Globus pallidus (tissue), 1 donor: ENCODE measurements at regions not wholly inside any gene's neighbourhood (a gene's known extent, or its start where the extent isn't known, plus 50 kb on each side); places are given as distances from the start of the nearest gene placed in this dataset.
"Not testable (repeated sequence)": the region's sequence is repeated elsewhere in the genome, so short reads cannot be mapped to it uniquely, and the experiment has no call there.

ENCODE experiments used
- DNase-seq: peaks from one replicate; pipeline ENCODE4 v3.0.0-alpha.2; 2015; ENCODE audit warnings: low spot score

DNA sequence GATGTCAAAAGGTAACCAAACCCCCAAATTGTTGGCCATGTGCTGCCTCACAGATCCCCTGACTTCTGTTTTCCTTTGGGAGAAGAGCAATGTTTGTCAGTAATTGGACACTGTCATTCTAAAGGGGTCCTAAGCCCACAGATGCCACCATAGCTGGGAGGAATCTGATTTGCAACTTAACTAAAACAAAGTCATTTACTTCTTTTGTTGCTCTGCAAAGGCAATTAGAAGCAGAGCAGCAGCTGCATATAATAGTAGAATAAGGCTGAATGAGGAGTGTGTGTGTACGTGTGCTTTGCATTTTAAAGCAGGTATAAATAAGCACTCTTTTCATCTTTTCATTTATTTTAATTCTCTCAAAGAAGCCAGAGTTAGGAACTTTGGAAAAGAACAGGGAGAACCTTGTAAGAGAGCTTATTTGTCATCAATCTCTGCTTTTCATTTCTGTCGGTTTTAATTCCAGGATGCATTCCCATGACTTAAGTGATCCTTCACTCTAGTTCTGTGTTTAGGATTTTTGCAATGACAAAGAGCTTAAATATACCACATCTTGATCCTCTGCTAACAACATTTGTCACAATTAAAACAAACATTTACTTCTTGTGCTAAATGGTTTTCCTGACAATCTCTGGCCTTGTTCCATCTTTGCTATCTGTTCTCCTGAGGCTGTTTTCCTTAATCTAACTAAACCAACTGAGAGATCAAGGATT lies 530.2 kb upstream of the CBLB start:
- DNase-seq: peak; percentile 9

DNA sequence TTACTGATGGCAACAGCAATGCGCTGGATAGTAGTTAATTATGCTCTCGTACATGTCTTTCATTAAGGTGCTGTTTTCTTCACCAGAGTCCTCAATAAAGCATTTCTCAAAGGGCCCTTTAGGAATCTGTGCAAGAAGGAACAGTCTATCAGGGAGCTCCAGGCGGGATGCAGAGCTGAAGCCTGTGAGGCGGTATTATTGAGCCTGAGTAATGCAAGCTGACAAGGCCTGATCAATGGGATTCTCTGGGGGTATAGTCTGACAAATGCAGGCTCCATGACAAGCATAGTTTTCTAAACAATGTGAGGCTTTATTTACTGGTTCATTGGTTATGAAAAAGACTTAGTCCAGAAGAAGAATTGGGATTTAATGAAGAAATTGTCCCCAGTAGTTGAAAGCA lies 530.9 kb upstream of the CBLB start:
- DNase-seq: peak; percentile 12

DNA sequence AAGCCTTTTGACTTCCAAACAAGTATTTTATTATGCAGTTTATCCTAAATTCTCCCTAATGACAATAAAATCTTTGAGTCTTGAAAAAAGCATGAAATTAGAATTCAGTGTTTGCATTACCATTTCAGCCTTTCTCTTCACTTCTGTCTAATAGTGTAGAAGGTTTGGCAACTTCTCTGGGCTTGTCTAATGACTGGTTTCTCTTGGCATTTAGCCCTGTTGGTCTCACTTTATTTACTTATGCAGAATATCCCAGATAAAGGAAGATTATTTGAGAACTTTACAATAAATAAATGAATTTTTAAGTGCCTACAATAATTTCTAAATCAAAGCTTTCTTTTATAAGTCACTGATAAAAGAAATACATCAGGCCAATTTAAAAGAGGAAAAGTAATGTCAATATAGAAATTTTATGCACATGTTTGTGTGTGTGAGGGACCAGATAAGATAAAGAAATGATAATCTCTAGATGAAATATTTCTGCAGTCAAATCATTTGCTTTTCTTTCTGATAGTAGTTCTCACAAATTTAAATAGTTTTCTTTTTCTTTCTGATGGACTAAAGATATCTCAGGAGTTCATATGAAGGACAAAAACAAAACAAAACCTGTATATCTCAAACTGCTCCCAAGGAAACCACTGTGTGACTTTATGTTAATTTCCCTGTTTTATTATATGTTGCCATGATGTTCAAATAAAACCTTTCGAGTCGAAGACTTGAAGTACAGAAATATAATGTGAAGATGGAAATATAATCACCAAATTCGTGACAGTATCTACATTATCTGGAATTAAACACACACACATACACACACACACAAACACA lies 533.1 kb upstream of the CBLB start:
- DNase-seq: peak; percentile 7

DNA sequence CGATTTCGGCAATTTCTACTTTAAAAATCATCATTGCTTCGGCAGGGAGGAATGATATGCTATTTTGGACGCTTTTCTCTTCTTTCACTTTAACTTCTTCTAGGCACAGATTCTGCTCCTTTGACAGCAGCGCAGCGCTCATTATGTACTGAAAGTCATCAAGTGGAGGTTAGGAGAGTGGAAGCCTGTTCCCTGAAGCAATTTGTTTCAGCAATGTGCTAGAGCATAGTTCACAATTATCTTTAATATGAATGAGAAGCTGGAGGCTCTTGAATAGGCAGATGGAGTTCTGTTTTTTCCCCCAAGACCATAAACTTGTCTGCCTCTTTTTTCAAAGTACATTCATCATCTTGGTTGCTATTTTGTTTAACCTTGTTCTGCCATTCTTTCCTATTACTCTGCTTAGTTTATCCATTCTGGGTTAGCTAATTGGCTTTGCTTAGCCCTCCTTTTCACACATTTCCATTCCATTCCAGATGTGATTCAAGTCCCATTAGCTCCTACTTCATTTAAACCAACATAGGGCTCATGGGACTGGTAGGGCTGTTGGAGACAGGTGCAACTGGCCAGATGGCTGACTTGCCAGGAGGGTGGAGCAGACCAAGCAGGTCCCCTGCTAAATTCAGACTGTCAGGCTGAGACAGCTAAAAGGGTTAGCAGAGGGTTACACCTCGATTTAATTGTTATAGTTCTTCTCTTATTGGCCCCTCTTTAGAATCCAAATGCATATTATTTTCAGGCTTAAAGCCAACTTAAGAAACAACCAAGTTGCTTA lies 534.7 kb upstream of the CBLB start:
- DNase-seq: no peak

DNA sequence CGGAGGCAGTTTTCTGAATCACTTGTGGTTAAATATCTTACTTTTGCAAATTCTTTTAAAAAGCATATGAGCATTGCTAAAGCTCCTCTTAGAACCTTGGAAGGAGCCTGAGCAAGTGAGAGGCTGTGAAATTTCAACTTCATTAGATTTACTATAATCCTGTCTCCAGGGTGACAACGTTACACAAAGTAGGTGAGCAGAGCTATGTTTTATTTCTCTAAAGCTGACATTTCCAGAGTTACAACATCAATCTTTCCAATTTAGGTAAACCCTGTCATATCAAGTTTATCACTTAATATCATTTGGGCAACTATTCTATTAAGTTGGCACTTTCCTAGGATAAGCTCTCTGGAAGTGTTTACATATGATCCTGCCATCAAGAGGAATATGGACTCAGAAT lies 544.9 kb upstream of the CBLB start:
- DNase-seq: no peak

DNA sequence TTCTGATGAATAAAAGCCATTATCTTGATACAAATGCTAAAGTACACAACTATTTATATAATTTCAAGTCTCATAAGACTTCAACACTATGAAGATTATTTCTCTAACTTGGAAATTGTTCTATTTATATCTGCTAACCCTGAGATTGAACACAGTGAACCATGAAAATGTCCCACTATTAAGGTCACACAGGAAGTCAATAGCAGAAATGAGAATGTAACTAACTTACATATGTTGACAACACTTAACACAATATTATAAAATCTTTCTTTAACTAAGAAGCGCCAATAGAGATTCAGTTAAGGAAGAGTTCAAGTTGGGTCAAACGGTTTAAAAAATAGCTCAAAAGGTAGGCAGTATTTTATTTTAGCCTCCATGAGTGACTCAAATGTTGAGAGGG lies 551.8 kb upstream of the CBLB start:
- no peak for DNase-seq

DNA sequence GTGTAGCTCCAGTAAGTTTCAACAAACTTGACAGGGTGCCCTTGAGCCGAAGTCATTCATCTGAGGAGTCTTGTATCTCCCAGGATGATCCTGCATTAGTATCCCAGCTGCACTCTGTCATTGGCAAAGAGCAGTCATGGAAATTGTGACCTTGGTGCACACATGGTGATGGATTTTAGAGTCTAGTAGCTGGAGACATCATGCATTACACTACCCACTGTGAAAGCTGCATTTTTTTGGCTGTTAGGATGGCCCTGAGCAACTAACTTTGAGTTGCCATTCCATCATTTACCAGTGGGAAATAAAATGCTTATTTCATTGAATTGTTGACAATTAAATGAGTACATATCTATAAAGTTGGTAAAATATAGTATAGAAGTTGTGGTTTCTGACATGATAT lies 552.6 kb upstream of the CBLB start:
- no peak for DNase-seq

DNA sequence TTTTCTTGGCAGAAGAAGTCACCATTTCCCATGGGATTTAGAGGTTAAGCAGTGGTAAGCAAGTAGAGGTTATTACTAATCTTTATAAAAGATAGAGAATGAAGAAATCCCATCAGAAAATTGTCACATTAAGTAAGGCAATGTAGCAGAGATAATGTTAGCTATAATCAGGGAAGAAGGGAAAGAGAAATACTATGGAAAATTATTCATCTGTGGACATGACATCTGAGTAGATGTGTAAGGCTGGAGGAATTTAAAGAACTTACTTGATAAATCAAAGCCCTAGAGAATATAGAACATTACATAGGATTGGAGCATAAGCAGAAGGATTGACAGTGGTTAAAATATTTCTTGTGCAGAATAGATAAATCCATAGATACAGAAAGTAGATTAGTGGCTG lies 553.1 kb upstream of the CBLB start:
- DNase-seq: no peak

DNA sequence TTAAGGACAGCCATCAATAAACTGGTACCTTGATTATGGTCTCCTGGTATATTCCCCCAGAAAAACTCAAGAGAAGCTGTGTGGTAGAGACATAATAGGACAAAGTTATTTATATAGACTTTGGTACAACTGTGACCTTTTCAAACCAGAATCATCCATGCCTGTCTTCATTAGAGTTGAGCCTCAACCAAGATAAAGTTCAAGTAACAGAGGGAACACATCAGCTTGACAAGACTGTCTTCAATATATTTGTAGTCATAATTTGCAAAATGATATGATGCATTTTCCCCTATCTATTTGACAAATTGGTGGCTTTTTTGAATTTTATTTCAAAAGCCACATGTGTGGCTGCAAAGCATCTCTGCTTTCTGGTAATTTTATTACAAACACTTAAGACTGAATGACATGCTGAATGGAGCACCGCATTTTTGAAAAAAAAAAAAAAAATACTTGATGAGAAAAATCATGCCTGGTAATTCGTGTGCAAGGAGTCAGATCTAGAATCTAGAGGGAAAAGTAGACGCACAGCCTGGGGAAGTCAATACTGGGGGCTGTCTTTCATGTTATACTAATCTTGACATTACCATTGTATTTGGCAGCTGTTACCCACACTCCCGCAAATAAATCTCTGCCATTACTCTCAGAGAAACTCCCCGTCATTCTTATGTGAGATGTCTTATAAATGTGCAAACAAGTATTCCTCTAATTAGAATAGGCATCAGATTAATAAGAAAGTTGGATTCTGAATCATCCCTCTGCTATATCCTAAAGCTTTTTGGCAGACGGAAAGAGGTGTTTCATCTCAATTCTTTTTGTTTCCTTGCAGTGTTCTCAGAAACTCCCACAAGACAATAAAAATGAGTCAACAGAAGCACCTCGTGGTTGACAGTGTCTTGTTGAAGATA lies 554.8 kb upstream of the CBLB start:
- no peak for DNase-seq

DNA sequence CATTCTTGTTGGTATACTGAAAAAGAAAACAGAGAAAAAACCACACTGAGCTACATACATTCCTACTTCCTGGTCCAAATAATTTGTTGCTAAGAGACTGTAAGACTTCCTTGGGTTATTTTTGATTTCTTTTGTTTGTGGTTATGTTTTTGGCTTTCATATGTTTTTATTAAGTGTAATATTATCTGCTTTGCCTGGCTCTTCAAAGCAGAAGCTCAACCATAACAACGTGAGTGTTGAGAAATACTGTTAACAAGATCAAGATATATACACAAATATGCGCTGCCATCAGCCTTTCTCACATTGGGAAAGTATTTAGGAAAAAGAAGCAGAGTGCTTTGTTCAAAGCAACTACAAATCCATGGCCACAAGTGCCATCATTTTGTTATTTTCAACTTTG lies 556.2 kb upstream of the CBLB start:
- DNase-seq: no peak

DNA sequence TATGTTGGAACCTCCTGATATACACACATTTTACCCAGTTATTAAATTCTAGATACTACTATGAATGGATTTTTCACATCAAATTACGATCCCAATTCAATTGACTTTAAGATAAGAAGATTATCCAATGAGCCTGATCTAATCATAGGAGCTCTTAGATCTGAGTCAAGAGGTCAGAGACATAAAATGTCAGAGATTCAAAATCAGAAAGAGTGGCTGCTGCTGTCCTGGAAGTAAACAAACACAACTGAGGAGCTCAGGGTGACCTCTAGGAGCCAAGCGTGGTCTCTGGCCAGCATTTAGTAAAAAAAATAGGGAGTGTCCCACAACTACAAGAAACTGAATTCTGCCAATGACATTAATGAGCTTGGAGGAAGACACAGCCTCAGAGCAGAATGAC lies 557.1 kb upstream of the CBLB start:
- DNase-seq: no peak

DNA sequence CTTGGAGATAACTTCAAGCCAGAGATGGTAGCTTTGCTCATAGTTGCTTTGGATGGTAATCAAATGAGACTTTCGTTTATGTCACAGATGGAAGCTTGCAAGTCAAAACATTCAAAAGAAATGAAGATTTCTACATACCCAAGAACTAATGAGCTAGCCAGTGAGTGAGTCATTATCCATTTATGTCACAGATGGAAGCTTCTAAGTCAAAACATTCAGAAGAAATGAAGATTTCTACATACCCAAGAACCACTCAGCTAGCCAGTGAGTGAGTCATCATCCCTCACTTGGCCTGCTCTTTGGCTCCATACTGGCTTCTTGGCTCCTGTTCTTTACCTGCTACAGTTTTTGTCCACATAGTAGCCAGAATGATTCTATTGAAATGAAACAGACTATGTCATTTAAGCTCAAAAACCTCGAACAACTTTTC lies 559.8 kb upstream of the CBLB start:
- no peak for DNase-seq

DNA sequence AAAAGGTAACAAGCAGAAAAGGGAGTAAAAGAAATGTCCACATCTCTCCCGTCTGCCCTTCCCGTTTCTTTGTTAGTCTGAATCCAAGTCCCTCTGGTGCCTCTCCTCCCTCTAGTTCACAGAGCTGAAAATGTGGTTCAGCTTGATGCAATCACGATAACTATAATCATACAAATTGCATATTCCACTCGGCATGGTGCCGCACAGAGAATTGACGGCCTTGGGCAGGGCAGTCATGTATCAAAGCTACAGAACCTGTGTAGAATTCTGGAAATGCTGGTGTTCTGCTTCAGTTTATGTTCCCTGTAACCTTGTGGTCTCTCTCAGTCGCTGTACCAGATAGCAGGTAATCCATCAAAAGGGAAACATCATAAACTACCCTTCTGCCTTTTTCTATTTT lies 562.9 kb upstream of the CBLB start:
- DNase-seq: no peak

DNA sequence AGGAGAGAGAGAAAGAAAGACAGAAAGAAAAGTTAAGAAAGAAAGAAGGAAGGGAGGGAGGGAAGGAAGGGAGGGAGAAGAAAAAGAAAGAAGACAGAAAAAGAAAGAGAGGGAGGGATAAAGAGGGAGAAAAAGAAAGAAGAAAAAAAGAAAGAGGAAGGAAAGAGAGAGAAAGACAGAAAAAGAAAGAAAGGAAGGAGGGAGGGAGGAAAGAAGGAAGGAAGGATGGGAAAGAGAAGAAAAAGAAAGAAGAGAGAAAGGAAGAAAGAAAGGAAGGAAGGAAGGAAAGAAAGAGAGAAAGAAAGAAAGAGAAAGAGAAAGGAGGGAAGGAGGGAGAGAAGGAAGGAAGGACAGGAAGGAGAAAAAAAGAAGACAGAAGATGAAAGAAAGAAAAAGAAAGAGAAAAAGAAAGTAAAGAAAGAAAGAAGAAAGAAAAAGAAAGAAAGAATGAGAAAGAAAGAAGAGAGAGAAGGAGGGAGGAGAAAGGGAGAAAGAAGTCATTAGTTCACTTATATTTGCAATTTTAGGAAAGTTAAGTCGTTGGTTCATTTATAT lies 567.2 kb upstream of the CBLB start:
- no peak for DNase-seq

DNA sequence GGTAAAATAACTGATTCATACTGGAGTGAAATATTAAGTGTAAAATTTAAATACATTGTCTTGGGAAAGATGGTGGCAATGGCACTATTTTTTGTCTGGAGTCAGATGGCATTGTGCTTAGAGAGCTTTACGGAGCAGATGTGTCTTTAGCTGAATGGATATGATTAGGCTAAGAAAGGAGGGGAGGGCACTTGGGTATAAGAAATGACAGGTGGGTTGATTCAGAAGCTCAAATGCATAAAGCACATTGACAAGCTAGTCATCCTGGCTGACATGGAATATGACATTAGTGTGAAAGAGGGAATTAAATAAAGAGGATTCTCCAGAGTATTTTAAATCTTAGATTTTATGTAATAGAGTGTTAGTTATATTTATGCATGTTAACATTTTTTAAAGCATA lies 570.1 kb upstream of the CBLB start:
- DNase-seq: no peak

DNA sequence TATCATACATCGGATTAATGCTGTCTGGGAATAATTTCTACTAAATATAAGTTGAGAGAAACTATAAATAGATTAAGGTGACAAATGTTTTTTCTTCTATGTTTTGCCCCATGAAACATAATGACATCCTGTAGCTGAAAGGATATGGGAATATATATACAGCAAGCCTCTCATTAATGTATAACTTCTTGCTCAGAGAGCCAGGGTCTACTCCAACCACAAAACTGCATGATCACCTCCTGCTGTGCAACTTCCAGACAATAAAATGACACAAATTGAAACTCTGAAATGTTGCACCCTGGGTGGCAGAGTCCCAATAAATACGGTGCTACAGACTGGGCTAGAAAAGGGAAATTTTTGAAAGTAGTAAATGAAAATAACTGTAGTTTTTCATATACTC lies 571.9 kb upstream of the CBLB start:
- no peak for DNase-seq

DNA sequence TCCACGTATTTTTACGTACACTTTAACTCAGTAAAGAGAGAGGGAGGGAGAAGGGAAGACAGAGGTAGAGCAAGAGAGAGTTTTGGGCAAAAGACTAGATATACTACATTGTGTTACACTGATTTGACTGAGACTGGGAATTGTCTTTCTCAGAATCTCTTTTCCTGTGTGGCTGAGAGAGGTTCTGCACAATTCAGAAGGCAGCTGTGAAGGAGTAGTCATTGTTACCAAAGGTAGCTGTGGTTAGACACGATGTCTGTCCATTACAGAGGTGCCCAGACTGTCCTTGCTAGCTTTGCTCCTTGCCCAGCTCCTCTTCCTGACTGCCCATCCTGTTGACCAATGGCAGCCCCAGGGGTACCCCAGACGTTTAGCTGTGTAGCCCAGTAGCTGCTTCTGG lies 577.5 kb upstream of the CBLB start:
- DNase-seq: no peak

DNA sequence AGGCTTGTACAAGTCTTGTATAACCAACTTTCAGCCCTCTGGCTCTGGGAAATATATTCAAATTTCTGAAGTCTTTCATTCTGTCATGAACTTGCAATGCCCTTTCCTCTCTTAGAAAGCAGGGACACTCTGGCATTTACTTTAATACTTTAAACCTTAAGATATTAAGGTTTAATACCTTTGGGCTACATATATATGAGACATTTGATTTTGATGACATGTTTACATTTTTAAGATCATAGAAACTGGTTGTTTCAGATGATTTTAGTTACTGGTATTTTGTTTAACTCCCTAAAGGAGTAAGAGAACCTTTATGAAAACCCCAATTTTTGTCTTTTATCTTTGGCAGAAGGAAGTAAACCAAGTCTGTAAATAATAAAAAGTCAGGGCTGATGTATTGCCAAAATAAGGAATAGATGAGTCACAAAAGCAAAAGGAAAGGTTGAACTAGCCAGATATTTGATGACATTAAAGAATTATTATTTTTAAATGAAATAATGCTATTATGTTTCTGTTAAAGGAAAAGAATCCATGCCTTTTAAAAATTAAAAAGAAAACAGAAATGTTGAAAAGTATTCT lies 579.0 kb upstream of the CBLB start:
- no peak for DNase-seq

DNA sequence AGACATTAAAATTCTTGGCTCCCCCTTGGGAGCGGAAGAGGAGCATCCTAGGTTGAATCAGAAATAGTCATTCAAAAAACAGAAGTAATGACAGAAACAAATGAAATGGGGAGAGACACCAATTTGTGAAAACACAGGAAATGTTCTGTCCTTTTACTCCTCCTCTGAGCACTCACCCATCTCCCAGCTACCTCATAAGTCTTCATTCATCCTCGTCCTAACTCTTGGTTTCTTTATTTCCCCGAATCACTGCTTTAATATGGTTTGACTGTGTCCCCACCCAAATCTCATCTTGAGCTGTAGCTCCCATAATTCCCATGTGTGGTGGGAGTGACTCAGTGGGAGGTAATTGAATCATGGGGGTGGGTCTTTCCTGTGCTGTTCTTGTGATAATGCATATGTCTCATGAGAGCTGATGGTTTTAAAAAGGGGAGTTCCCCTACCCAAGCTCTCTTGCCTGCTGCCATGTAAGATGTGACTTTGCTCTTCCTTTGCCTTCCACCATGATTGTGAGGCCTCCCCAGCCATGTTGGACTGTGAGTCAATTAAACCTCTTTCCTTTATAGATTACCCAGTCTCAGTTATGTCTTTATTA lies 579.7 kb upstream of the CBLB start:
- not testable (repeated sequence) for DNase-seq

DNA sequence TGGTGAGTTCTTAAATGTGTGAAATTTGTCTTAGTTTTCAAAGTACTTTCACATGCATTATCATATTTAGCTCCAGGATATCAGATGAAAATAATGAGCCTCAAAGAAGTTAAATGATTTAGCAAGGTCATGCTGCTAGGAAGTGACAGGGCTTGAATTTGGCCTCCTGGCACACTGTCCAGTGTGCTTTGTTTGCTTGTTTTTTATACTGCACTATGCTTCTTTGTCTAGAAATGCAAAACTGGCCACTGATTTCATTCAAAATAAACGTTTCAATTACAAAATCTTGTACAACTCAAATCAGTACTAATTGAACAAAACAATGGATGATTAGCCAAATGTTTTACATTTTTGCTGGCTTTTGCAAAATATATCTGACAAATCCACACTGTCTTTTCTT lies 583.3 kb upstream of the CBLB start:
- DNase-seq: peak; percentile 66

DNA sequence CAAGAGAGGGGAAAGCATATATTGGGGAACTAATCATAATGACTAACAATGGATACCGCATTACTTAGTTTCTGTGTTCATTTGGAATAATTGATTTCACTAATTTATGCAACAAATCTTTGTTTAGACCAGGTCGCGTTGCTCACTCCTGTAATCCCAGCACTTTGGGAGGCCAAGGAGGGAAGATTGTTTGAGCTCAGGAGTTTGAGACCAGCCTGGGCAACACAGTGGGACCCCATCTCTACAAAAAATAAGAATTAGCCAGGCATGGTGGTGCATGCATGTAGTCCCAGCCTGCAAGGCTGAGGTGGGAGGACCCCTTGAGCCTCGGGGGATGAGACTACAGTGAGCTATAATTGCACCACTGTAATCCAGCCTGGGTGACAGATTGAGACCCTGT lies 585.7 kb upstream of the CBLB start:
- no peak for DNase-seq
